H9 (cell line): ENCODE measurements at regions not wholly inside any gene's neighbourhood (a gene's known extent, or its start where the extent isn't known, plus 50 kb on each side); places are given as distances from the start of the nearest gene placed in this dataset.

Source experiments
- DNase-seq: peaks from one replicate; pipeline ENCODE4 v3.0.0-alpha.2; 2017
- H2AFZ ChIP-seq: one replicate; pipeline ENCODE4 v1.6.1; 2013; ENCODE audit warnings: mild to moderate bottlenecking, low read length, control low read depth, moderate library complexity
- H2AK5ac ChIP-seq: 2 replicates; pipeline ENCODE4 v1.6.1; 2013; ENCODE audit warnings: low read length, control low read depth, mixed read lengths; ENCODE audit not compliant: insufficient read length
- H2BK120ac ChIP-seq: one replicate; pipeline ENCODE4 v1.6.1; 2013; ENCODE audit warnings: low read depth, mild to moderate bottlenecking, low read length, control low read depth, inconsistent platforms; ENCODE audit not compliant: poor library complexity, severe bottlenecking
- H2BK12ac ChIP-seq: 2 replicates; pipeline ENCODE4 v1.6.1; 2013; ENCODE audit warnings: low read length, control low read depth, mixed read lengths, low read depth; ENCODE audit not compliant: insufficient read length
- H2BK15ac ChIP-seq: 2 replicates; pipeline ENCODE4 v1.6.1; 2013; ENCODE audit warnings: low read depth, low read length, control low read depth
- H2BK20ac ChIP-seq: one replicate; pipeline ENCODE4 v1.6.1; 2013; ENCODE audit warnings: low read depth, mild to moderate bottlenecking, low read length, control low read depth, inconsistent platforms; ENCODE audit not compliant: poor library complexity, severe bottlenecking
- H2BK5ac ChIP-seq: 2 replicates; pipeline ENCODE4 v1.6.1; 2013; ENCODE audit warnings: low read length, control low read depth, mixed read lengths; ENCODE audit not compliant: insufficient read length
- H3K14ac ChIP-seq: 2 replicates; pipeline ENCODE4 v1.6.1; 2013; ENCODE audit warnings: low read length, control low read depth; ENCODE audit not compliant: insufficient read depth
- H3K18ac ChIP-seq: 2 replicates; pipeline ENCODE4 v1.6.1; 2013; ENCODE audit warnings: low read depth, mild to moderate bottlenecking, mixed read lengths, low read length, control low read depth; ENCODE audit not compliant: insufficient read length
- H3K23ac ChIP-seq: 2 replicates; pipeline ENCODE4 v1.6.1; 2013; ENCODE audit warnings: low read length, control low read depth, mixed read lengths, low read depth; ENCODE audit not compliant: insufficient read length
- H3K23me2 ChIP-seq: 2 replicates; pipeline ENCODE4 v1.6.1; 2013; ENCODE audit warnings: low read depth, mild to moderate bottlenecking, mixed read lengths, low read length, control low read depth; ENCODE audit not compliant: insufficient read length, poor library complexity, severe bottlenecking
- H3K27ac ChIP-seq: 2 replicates; pipeline ENCODE4 v1.5.1; 2013; ENCODE audit warnings: low read length, control low read depth, mixed read lengths, low read depth; ENCODE audit not compliant: insufficient read length
- H3K27me3 ChIP-seq: 2 replicates; pipeline ENCODE4 v1.6.1; 2013; ENCODE audit warnings: low read length, control low read depth, inconsistent platforms; ENCODE audit not compliant: insufficient read depth
- H3K4ac ChIP-seq: 2 replicates; pipeline ENCODE4 v1.6.1; 2013; ENCODE audit warnings: low read depth, mild to moderate bottlenecking, control low read depth, inconsistent platforms, low read length, moderate library complexity
- H3K4me1 ChIP-seq: 2 replicates; pipeline ENCODE4 v1.6.1; 2013; ENCODE audit warnings: low read length, control low read depth, inconsistent platforms; ENCODE audit not compliant: insufficient read depth
- H3K4me2 ChIP-seq: 2 replicates; pipeline ENCODE4 v1.6.1; 2013; ENCODE audit warnings: low read length, control low read depth, mixed read lengths; ENCODE audit not compliant: insufficient read length, insufficient read depth
- H3K56ac ChIP-seq: 2 replicates; pipeline ENCODE4 v1.6.1; 2013; ENCODE audit warnings: low read depth, mild to moderate bottlenecking, mixed read lengths, low read length, control low read depth; ENCODE audit not compliant: insufficient read length
- H3K79me1 ChIP-seq: 2 replicates; pipeline ENCODE4 v1.6.1; 2013; ENCODE audit warnings: low read depth, mild to moderate bottlenecking, moderate library complexity, low read length, control low read depth, inconsistent platforms; ENCODE audit not compliant: insufficient read depth, poor library complexity, severe bottlenecking
- H3K79me2 ChIP-seq: 2 replicates; pipeline ENCODE4 v1.6.1; 2013; ENCODE audit warnings: low read length, control low read depth, inconsistent platforms; ENCODE audit not compliant: insufficient read depth
- H3K9ac ChIP-seq: 2 replicates; pipeline ENCODE4 v1.6.1; 2013; ENCODE audit warnings: low read length, control low read depth, mixed read lengths; ENCODE audit not compliant: insufficient read length; ENCODE audit errors: extremely low read depth
- H3K9me3 ChIP-seq: one replicate; pipeline ENCODE4 v1.6.1; 2013; ENCODE audit warnings: low read depth, low read length, inconsistent platforms; ENCODE audit not compliant: control insufficient read depth
- H3T11ph ChIP-seq: one replicate; pipeline ENCODE4 v1.6.1; 2013; ENCODE audit warnings: mild to moderate bottlenecking, low read length, control low read depth, inconsistent platforms
- H4K20me1 ChIP-seq: one replicate; pipeline ENCODE4 v1.6.1; 2013; ENCODE audit not compliant: control insufficient read depth, insufficient read length, insufficient read depth
- H4K5ac ChIP-seq: 2 replicates; pipeline ENCODE4 v1.6.1; 2013; ENCODE audit warnings: low read depth, mild to moderate bottlenecking, mixed read lengths, low read length, control low read depth; ENCODE audit not compliant: insufficient read length
- H4K8ac ChIP-seq: replicated peaks from 2 replicates; pipeline ENCODE4 v1.6.1; 2013; ENCODE audit warnings: low read length, control low read depth, mixed read lengths, low read depth; ENCODE audit not compliant: insufficient read length
- H4K91ac ChIP-seq: 2 replicates; pipeline ENCODE4 v1.6.1; 2013; ENCODE audit warnings: low read depth, mild to moderate bottlenecking, moderate library complexity, mixed read lengths, low read length, control low read depth; ENCODE audit not compliant: insufficient read length
- H3K27ac Mint-ChIP-seq, 3 experiments: 2 replicates in 2 of 3; 3 replicates in 1 of 3; pipeline ENCODE4 v1.8.0; 2020 to 2021; ENCODE audit warnings: mixed read lengths in 3 of 3, mild to moderate bottlenecking in 1 of 3, moderate library complexity in 1 of 3
- H3K27me3 Mint-ChIP-seq: 2 replicates; pipeline ENCODE4 v1.8.0; 2021; ENCODE audit warnings: low read depth, mild to moderate bottlenecking, moderate library complexity, mixed read lengths
- H3K36me3 Mint-ChIP-seq, 3 experiments: 2 replicates in 2 of 3; 3 replicates in 1 of 3; pipeline ENCODE4 v1.8.0; 2020 to 2021; ENCODE audit warnings: low read depth in 3 of 3, mixed read lengths in 3 of 3; ENCODE audit not compliant: insufficient read depth in 1 of 3
- H3K4me1 Mint-ChIP-seq, 2 experiments: 2 replicates each; pipeline ENCODE4 v1.8.0; 2020; ENCODE audit warnings: mixed read lengths in 2 of 2
- H3K4me3 Mint-ChIP-seq, 2 experiments: 2 replicates in 1 of 2; 3 replicates in 1 of 2; pipeline ENCODE4 v1.8.0; 2020 to 2021; ENCODE audit warnings: mild to moderate bottlenecking in 2 of 2, mixed read lengths in 2 of 2, moderate library complexity in 1 of 2
- H3K9me3 Mint-ChIP-seq, 2 experiments: 2 replicates in 1 of 2; 3 replicates in 1 of 2; pipeline ENCODE4 v1.8.0; 2020; ENCODE audit warnings: mild to moderate bottlenecking in 2 of 2, mixed read lengths in 2 of 2, moderate library complexity in 1 of 2
- CTCF ChIP-seq: fragments of 200-600 bp; sonication (generic); conservative IDR thresholded peaks from 3 replicates; pipeline ENCODE4 v1.8.0; 2021; ENCODE audit warnings: antibody characterized with exemption, mild to moderate bottlenecking
- whole genome bisulfite sequencing: extraction: QIAGEN DNeasy Blood & Tissue Kit; methylation state at CpG from one replicate; pipeline ENCODE4 v1.1.7; 2013; ENCODE audit warnings: missing lambda C conversion rate, low lambda C conversion rate, mixed read lengths; ENCODE audit not compliant: insufficient read length; ENCODE audit errors: extremely low coverage; 5-methylcytosine and 5-hydroxymethylcytosine counted together

DNA sequence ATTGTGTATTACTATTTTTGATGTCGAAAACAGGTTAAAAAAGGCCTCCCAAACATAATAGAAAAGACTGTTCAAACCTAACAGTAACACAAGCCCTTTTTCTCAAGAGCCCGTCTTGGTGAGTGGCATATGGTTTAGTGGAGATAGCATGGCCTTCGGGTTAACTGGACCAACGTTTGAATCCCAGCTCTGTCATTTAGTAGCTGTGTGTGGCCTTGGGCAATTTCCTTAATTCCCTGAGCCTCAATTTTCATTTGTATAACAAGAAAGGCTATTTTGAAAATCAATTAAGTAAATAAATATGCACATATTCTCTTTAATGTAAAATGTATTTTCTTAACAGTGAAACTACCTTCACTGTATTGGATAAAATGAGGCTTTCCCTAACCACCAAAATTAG is 62.3 kb downstream of the HELT start:
- Histone ChIP-seq H3K79me2 (no peaks in the 10 kb centered on the region), H2AK5ac (no peak overlapping the region), H3K56ac (no peak overlapping the region), H3K4ac (no peak overlapping the region), H4K91ac (no peak overlapping the region), H3K27ac (no peak overlapping the region), H3K23ac (no peak overlapping the region), H2BK15ac (no peak overlapping the region), H2AFZ (no peak overlapping the region), H4K8ac (no peak overlapping the region), H3K9me3 (no peaks in the 10 kb centered on the region), H3K4me2 (peak overlapping the region; percentile 1), H3K27me3 (no peaks in the 10 kb centered on the region), H3K14ac (no peak overlapping the region), H3K9ac (no peak overlapping the region), H2BK120ac (no peak overlapping the region), H3T11ph (no peak overlapping the region), H2BK5ac (no peak overlapping the region), H3K23me2 (no peaks in the 10 kb centered on the region), H3K79me1 (no peaks in the 10 kb centered on the region), H4K5ac (no peak overlapping the region), H3K4me1 (peaks cover 14% of the 10 kb centered on the region), H2BK20ac (no peak overlapping the region), H4K20me1 (no peaks in the 10 kb centered on the region), H2BK12ac (no peak overlapping the region), H3K18ac (no peak overlapping the region)
- no peak overlapping the region; a peak in 1 of 5 replicates for H3K4me3 Mint-ChIP-seq
- no peak for DNase-seq
- no peaks in the 10 kb centered on the region for H3K36me3 Mint-ChIP-seq
- no peak overlapping the region for H3K27ac Mint-ChIP-seq
- H3K27me3 Mint-ChIP-seq, result no peaks in the 10 kb centered on the region
- WGBS, result no CpG with 5 or more reads among the region's 4 CpGs
- TF ChIP-seq CTCF, result no peak
- no peaks in the 10 kb centered on the region for H3K9me3 Mint-ChIP-seq
- H3K4me1 Mint-ChIP-seq, result peaks cover 36 to 50% of the 10 kb centered on the region in 2 experiments
